K562 (cell line): ENCODE measurements at regions not wholly inside any gene's neighbourhood (a gene's known extent, or its start where the extent isn't known, plus 50 kb on each side); places are given as distances from the start of the nearest gene placed in this dataset.

Experiments
- ATAC-seq: fragments of 200-7000 bp; cut with Tn5 transposase; 3 replicates; pipeline ENCODE4 v1.9.1; 2020; ENCODE audit warnings: moderate library complexity
- BruUV-seq: library from RNA; stranded (reverse); fragments of 400-500 nt; replicated peaks from 2 replicates; lab custom pipeline; 2021; lab: Mats Ljungman, UMichigan
- CTCF ChIA-PET: fragments of 300-600 bp; formaldehyde crosslinking; extraction: SDS; loops from one replicate; lab custom pipeline; 2021; ENCODE audit warnings: low intra/inter-chr PET ratio; lab: Yijun Ruan, JAX
- POLR2A ChIA-PET: fragments of 300-600, 350-650 bp; sonication (Branson Sonifier 250); formaldehyde crosslinking; extraction: SDS; loops from one replicate; lab custom pipeline; 2021; ENCODE audit warnings: antibody characterized with exemption, inconsistent platforms; lab: Yijun Ruan, JAX
- DNase-seq, 4 experiments: peaks; one replicate each; pipeline versions ENCODE4 v3.0.0 to v3.0.0-alpha.2; 2011 to 2018; ENCODE audit warnings: low spot score in 3 of 4, mixed read lengths in 3 of 4; ENCODE audit errors: extremely low read depth in 1 of 4
- FAIRE-seq: peaks from 2 replicates; lab custom pipeline; 2011; peaks lifted over from hg19 to GRCh38; lab: Jason Lieb, UNC
- H2AFZ ChIP-seq: 2 replicates; pipeline ENCODE4 v1.6.0; 2011; ENCODE audit warnings: low read depth, low read length, control low read depth, inconsistent platforms
- H3K27ac ChIP-seq: fragments of 200-600 bp; 3 replicates; pipeline ENCODE4 v1.8.0; 2011; ENCODE audit warnings: low read depth, mild to moderate bottlenecking, control low read depth, inconsistent platforms, low read length, moderate library complexity, mixed read lengths; ENCODE audit errors: extremely low read depth
- H3K27me3 ChIP-seq, 2 experiments: fragments of 300-600 bp in 1 of 2; 2 replicates in 1 of 2; 3 replicates in 1 of 2; pipeline versions ENCODE4 v1.6.0 to v1.8.0; 2011; ENCODE audit warnings: inconsistent platforms in 2 of 2, low read length in 2 of 2, mild to moderate bottlenecking in 1 of 2, mixed read lengths in 1 of 2, moderate library complexity in 1 of 2; ENCODE audit not compliant: control insufficient read depth in 2 of 2, insufficient read depth in 2 of 2
- H3K36me3 ChIP-seq: fragments of 300-600 bp; 3 replicates; pipeline ENCODE4 v1.8.0; 2011; ENCODE audit warnings: mild to moderate bottlenecking, low read length, inconsistent platforms; ENCODE audit not compliant: control insufficient read depth, insufficient read depth
- H3K4me1 ChIP-seq, 2 experiments: fragments of 200-600 bp in 1 of 2; replicated peaks in 1 of 2; 2 replicates in 1 of 2; 3 replicates in 1 of 2; pipeline versions ENCODE4 v1.5.1 to v1.8.0; 2011; ENCODE audit warnings: inconsistent platforms in 2 of 2, low read length in 2 of 2, mild to moderate bottlenecking in 1 of 2, mixed read lengths in 1 of 2, moderate library complexity in 1 of 2; ENCODE audit not compliant: control insufficient read depth in 2 of 2, insufficient read depth in 2 of 2
- H3K4me2 ChIP-seq: 2 replicates; pipeline ENCODE4 v1.6.1; 2011; ENCODE audit warnings: low read length, control low read depth, inconsistent platforms, mixed read lengths; ENCODE audit not compliant: insufficient read depth
- H3K4me3 ChIP-seq: fragments of 200-600 bp; sonication (generic), shearing (Covaris generic); 2 replicates; pipeline ENCODE4 v1.5.1; 2016; ENCODE audit warnings: control low read depth, inconsistent platforms
- H3K79me2 ChIP-seq: fragments of 200-600 bp; 3 replicates; pipeline ENCODE4 v1.8.0; 2011; ENCODE audit warnings: low read length, inconsistent platforms; ENCODE audit not compliant: control insufficient read depth, insufficient read depth
- H3K9ac ChIP-seq, 2 experiments: 2 replicates each; pipeline versions ENCODE4 v1.6.0 to v1.6.1; 2011; ENCODE audit warnings: low read depth in 2 of 2, low read length in 2 of 2, control low read depth in 1 of 2, inconsistent platforms in 1 of 2, mild to moderate bottlenecking in 1 of 2, mixed read lengths in 1 of 2; ENCODE audit not compliant: insufficient read depth in 1 of 2
- H3K9me1 ChIP-seq: one replicate; pipeline ENCODE4 v1.6.0; 2011; ENCODE audit warnings: inconsistent platforms, mild to moderate bottlenecking, low read length, moderate library complexity; ENCODE audit not compliant: control insufficient read depth, insufficient read depth
- H3K9me3 ChIP-seq: replicated peaks from 2 replicates; pipeline ENCODE4 v1.5.1; 2011; ENCODE audit warnings: low read depth, low read length, inconsistent platforms; ENCODE audit not compliant: control insufficient read depth, insufficient read depth
- H4K20me1 ChIP-seq: replicated peaks from 2 replicates; pipeline ENCODE4 v1.6.1; 2011; ENCODE audit warnings: low read length, inconsistent platforms, mixed read lengths; ENCODE audit not compliant: control insufficient read depth, insufficient read depth
- FOXJ3 ChIP-seq: sonication (generic); formaldehyde crosslinking; IDR thresholded peaks from 2 replicates; pipeline ENCODE4 v1.4.0; 2020; ENCODE audit warnings: mild to moderate bottlenecking, missing genetic modification reagents
- MEF2D ChIP-seq: conservative IDR thresholded peaks from 2 replicates; pipeline ENCODE4 v1.6.1; 2016; ENCODE audit warnings: low read depth, missing genetic modification characterization, missing compliant biosample characterization
- MTA2 ChIP-seq: fragments of 450-650 bp; IDR thresholded peaks from 2 replicates; pipeline ENCODE4 v1.6.1; 2016; ENCODE audit warnings: low read depth
- NCOA2 ChIP-seq, 2 experiments: fragments of 450-650 bp; IDR thresholded peaks; 2 replicates each; pipeline ENCODE4 v1.6.1; 2018; ENCODE audit warnings: mild to moderate bottlenecking in 2 of 2, moderate library complexity in 1 of 2; ENCODE audit not compliant: partially characterized antibody in 2 of 2
- RBM25 ChIP-seq: fragments of 200-400 bp; formaldehyde crosslinking; IDR thresholded peaks from 2 replicates; pipeline ENCODE4 v1.6.1; 2018; ENCODE audit warnings: low read length, low read depth, moderate library complexity; ENCODE audit not compliant: severe bottlenecking
- TEAD2 ChIP-seq: fragments of 450-650 bp; IDR thresholded peaks from 2 replicates; pipeline ENCODE4 v1.6.1; 2016; ENCODE audit warnings: missing genetic modification characterization, control low read depth, missing compliant biosample characterization
- WGBS: fragments of 100-300 bp; shearing (Covaris generic); methylation state at CpG from one replicate; pipeline ENCODE4 v1.1.6; 2016; ENCODE audit warnings: low coverage, mixed read lengths; ENCODE audit not compliant: insufficient coverage; ENCODE audit errors: missing lambda C conversion rate; 5-methylcytosine and 5-hydroxymethylcytosine counted together
- in situ Hi-C: fragments of 300-500 bp; cut with MboI; formaldehyde crosslinking; loops from 4 replicates; pipeline ENCODE4 v1.15.0; 2018; ENCODE audit warnings: inconsistent platforms, mixed read lengths
- intact Hi-C: fragments of 100-400 bp; cut with micrococcal nuclease; formaldehyde crosslinking; loops from 2 replicates; pipeline ENCODE4 v1.14.2; 2022
- TF ChIP-seq, protein P1 (sequence below), 2 experiments: fragments of 450-650 bp; IDR thresholded peaks; 2 replicates each; pipeline ENCODE4 v1.6.1; 2016; ENCODE audit warnings: mild to moderate bottlenecking in 2 of 2, borderline replicate concordance in 1 of 2, low read depth in 1 of 2, moderate library complexity in 1 of 2
- TF ChIP-seq, protein P2 (sequence below): fragments of 200-800 bp; sonication (Bioruptor generic); IDR thresholded peaks from 2 replicates; pipeline ENCODE4 v1.6.1; 2017; ENCODE audit warnings: missing genetic modification characterization, missing compliant biosample characterization
- TF ChIP-seq, protein P3 (sequence below): fragments of 450-650 bp; formaldehyde crosslinking; IDR thresholded peaks from 2 replicates; pipeline ENCODE4 v1.4.0; 2022; ENCODE audit warnings: mild to moderate bottlenecking, moderate library complexity
- TF ChIP-seq, protein P4 (sequence below): fragments of 450-650 bp; formaldehyde crosslinking; IDR thresholded peaks from 2 replicates; pipeline ENCODE4 v1.4.0; 2020; ENCODE audit warnings: mild to moderate bottlenecking, moderate library complexity

DNA sequence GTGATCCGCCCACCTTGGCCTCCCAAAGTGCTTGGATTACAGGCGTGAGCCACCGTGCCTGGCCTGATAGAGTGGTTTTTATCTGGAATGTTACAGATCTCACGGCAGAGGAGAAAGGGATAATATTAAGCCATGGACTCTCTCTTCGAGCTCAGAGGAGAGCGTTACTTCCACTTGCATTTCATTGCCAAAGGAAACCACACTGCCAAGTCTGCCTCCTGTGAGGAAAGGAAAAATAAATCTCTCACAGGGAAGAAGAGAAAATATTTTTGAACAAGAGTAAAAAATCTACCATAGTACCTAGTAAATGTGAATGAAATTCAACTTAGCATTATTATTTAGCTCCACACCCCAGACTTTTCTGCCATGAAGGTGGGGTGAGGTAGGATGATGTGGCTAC is 319.2 kb upstream of the PRICKLE1 start:
- H3K9me3 ChIP-seq = no peaks in the 10 kb centered on the region; the same call in 1 of the 2 replicates
- H3K36me3 ChIP-seq = no peaks in the 10 kb centered on the region
- BruUV-seq = no TSS peak
- no peak overlapping the region for H2AFZ ChIP-seq
- no peak overlapping the region for H3K27ac ChIP-seq
- ChIA-PET CTCF (no interaction called here), POLR2A (no interaction called here)
- H3K27me3 ChIP-seq = no peaks in the 10 kb centered on the region
- FAIRE-seq = no peak
- in situ Hi-C loops (no loop called here), intact Hi-C loops (no loop called here)
- no peak overlapping the region for H3K9ac ChIP-seq
- 3% methylated on average over 5 of the region's 6 CpGs for WGBS
- no peak for DNase-seq
- H3K4me2 ChIP-seq = no peak overlapping the region
- H3K79me2 ChIP-seq = no peaks in the 10 kb centered on the region; the same call in 2 of the 3 replicates
- H3K4me1 ChIP-seq = no peaks in the 10 kb centered on the region
- H4K20me1 ChIP-seq = no peaks in the 10 kb centered on the region
- no peaks in the 10 kb centered on the region for H3K9me1 ChIP-seq
- ATAC-seq = no peak
- no peak overlapping the region for H3K4me3 ChIP-seq
- no peak for TF ChIP-seq TEAD2 (tag)
- TF ChIP-seq, protein P1, sequence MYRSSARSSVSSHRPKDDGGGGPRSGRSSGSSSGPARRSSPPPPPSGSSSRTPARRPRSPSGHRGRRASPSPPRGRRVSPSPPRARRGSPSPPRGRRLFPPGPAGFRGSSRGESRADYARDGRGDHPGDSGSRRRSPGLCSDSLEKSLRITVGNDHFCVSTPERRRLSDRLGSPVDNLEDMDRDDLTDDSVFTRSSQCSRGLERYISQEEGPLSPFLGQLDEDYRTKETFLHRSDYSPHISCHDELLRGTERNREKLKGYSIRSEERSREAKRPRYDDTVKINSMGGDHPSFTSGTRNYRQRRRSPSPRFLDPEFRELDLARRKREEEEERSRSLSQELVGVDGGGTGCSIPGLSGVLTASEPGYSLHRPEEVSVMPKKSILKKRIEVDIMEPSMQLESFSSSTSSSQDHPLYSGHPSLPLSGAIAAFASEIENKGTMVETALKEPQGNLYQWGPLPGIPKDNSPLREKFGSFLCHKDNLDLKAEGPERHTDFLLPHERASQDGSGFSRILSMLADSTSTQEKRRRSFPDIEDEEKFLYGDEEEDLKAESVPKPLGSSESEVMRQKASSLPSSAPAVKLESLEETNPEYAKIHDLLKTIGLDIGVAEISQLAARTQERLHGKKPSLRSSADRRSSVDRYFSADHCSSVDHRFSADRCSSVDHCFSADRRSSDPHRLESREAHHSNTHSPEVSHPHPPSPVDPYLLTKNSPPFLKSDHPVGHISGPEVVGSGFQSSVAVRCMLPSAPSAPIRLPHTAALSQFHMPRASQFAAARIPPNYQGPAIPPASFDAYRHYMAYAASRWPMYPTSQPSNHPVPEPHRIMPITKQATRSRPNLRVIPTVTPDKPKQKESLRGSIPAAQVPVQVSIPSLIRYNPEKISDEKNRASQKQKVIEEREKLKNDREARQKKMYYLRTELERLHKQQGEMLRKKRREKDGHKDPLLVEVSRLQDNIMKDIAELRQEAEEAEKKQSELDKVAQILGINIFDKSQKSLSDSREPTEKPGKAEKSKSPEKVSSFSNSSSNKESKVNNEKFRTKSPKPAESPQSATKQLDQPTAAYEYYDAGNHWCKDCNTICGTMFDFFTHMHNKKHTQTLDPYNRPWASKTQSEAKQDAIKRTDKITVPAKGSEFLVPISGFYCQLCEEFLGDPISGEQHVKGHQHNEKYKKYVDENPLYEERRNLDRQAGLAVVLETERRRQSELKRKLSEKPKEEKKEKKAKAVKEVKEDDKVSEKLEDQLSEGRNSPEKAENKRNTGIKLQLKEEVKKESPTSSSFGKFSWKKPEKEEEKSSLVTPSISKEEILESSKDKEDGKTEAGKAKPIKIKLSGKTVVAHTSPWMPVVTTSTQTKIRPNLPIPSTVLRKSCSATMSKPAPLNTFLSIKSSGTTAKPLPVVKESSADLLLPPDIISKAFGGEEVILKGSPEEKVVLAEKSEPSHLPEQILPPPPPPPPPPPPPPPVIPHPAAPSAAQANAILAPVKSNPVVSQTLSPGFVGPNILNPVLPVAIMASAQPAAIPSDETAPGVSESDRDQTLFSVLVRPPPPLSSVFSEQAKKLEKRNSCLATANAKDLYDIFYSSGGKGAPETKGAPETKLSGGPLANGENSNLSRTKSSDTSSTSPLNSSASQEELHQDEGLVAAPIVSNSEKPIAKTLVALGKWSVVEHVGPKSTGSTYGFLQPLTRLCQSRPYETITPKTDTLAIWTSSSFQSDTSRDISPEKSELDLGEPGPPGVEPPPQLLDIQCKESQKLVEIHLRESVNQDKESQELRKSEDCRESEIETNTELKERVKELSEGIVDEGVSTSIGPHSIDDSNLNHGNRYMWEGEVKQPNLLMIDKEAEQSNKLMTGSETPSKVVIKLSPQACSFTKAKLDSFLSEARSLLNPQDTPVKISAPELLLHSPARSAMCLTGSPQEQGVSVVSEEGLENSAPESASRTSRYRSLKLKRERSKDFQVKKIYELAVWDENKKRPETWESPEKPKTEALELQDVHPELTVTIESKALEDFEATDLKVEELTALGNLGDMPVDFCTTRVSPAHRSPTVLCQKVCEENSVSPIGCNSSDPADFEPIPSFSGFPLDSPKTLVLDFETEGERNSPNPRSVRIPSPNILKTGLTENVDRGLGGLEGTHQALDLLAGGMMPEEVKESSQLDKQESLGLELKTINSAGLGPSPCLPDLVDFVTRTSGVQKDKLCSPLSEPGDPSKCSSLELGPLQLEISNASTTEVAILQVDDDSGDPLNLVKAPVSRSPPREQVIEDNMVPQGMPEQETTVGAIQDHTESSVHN (IDR thresholded peaks at IDR 0.05; ENCODE audit: borderline replicate concordance in 1 of 2, low read depth in 1 of 2) = no peak
- TF ChIP-seq NCOA2 (IDR thresholded peaks at IDR 0.05; ENCODE audit: partially characterized antibody in 2 of 2) = no peak
- TF ChIP-seq, protein P2, sequence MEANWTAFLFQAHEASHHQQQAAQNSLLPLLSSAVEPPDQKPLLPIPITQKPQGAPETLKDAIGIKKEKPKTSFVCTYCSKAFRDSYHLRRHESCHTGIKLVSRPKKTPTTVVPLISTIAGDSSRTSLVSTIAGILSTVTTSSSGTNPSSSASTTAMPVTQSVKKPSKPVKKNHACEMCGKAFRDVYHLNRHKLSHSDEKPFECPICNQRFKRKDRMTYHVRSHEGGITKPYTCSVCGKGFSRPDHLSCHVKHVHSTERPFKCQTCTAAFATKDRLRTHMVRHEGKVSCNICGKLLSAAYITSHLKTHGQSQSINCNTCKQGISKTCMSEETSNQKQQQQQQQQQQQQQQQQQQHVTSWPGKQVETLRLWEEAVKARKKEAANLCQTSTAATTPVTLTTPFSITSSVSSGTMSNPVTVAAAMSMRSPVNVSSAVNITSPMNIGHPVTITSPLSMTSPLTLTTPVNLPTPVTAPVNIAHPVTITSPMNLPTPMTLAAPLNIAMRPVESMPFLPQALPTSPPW (CRISPR knock-in tag) = no peak
- TF ChIP-seq FOXJ3 (CRISPR knock-in tag) = no peak
- TF ChIP-seq MEF2D = no peak
- TF ChIP-seq, protein P3, sequence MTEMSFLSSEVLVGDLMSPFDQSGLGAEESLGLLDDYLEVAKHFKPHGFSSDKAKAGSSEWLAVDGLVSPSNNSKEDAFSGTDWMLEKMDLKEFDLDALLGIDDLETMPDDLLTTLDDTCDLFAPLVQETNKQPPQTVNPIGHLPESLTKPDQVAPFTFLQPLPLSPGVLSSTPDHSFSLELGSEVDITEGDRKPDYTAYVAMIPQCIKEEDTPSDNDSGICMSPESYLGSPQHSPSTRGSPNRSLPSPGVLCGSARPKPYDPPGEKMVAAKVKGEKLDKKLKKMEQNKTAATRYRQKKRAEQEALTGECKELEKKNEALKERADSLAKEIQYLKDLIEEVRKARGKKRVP (CRISPR knock-in tag) = no peak
- TF ChIP-seq RBM25 = no peak
- no peak for TF ChIP-seq MTA2
- TF ChIP-seq, protein P4, sequence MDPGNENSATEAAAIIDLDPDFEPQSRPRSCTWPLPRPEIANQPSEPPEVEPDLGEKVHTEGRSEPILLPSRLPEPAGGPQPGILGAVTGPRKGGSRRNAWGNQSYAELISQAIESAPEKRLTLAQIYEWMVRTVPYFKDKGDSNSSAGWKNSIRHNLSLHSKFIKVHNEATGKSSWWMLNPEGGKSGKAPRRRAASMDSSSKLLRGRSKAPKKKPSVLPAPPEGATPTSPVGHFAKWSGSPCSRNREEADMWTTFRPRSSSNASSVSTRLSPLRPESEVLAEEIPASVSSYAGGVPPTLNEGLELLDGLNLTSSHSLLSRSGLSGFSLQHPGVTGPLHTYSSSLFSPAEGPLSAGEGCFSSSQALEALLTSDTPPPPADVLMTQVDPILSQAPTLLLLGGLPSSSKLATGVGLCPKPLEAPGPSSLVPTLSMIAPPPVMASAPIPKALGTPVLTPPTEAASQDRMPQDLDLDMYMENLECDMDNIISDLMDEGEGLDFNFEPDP (CRISPR knock-in tag) = no peak
